Activated CD4-positive, alpha-beta T cell treated with anti-CD3 and anti-CD28 coated beads, Interleukin-2, amount 10 ng/mL, durations not matched to agents 7 days and 5 days (primary cell): ENCODE measurements at regions not wholly inside any gene's neighbourhood (a gene's known extent, or its start where the extent isn't known, plus 50 kb on each side); places are given as distances from the start of the nearest gene placed in this dataset.

Experiments
- CTCF ChIA-PET: fragments of 350-600 bp; sonication (Branson Sonifier 250); formaldehyde crosslinking; loops from one replicate; lab custom pipeline; 2021; ENCODE audit warnings: antibody characterized with exemption; lab: Charles Lee
- POLR2A ChIA-PET: fragments of 350-600 bp; sonication (Branson Sonifier 250); formaldehyde crosslinking; loops from one replicate; lab custom pipeline; 2021; ENCODE audit warnings: antibody characterized with exemption; lab: Charles Lee
- DNase-seq: peaks from one replicate; pipeline ENCODE4 v3.0.0-alpha.2; 2020
- H3K27ac Mint-ChIP-seq: one replicate; pipeline ENCODE4 v1.8.0; 2021; ENCODE audit warnings: mild to moderate bottlenecking, moderate library complexity, mixed read lengths
- H3K27me3 Mint-ChIP-seq: one replicate; pipeline ENCODE4 v1.8.0; 2021; ENCODE audit warnings: mixed read lengths
- H3K36me3 Mint-ChIP-seq: one replicate; pipeline ENCODE4 v1.8.0; 2021; ENCODE audit warnings: low read depth, mixed read lengths
- H3K4me1 Mint-ChIP-seq: one replicate; pipeline ENCODE4 v1.8.0; 2021; ENCODE audit warnings: mixed read lengths
- H3K4me3 Mint-ChIP-seq: one replicate; pipeline ENCODE4 v1.8.0; 2021; ENCODE audit warnings: mild to moderate bottlenecking, moderate library complexity, mixed read lengths
- H3K9me3 Mint-ChIP-seq: one replicate; pipeline ENCODE4 v1.8.0; 2021; ENCODE audit warnings: mixed read lengths

DNA sequence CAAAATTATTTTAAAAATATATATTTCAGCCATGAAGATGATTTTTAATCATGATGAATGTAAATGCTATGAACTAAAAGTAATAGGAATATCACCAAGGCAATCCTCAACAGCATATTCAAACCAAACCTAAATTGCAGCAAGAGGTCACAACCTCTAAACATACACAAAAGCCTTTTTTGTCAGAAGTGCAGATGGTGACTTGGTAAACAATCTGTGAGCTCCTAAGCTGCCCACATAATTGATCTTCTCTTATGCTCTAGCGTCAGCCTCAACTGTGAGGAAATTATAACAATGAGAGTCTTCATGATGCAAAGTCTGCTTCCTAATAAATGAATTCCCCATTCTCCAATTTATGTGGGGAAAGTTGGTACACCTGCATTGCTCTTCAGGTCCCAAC, 113.2 kb downstream of the TSN start:
- POLR2A ChIA-PET: no interaction called here
- H3K4me1 Mint-ChIP-seq: no peaks in the 10 kb centered on the region
- no peaks in the 10 kb centered on the region for H3K9me3 Mint-ChIP-seq
- DNase-seq: no peak
- H3K36me3 Mint-ChIP-seq: no peaks in the 10 kb centered on the region
- no peak overlapping the region for H3K27ac Mint-ChIP-seq
- CTCF ChIA-PET: no interaction called here
- H3K27me3 Mint-ChIP-seq: peaks cover 2% of the 10 kb centered on the region
- H3K4me3 Mint-ChIP-seq: no peak overlapping the region

DNA sequence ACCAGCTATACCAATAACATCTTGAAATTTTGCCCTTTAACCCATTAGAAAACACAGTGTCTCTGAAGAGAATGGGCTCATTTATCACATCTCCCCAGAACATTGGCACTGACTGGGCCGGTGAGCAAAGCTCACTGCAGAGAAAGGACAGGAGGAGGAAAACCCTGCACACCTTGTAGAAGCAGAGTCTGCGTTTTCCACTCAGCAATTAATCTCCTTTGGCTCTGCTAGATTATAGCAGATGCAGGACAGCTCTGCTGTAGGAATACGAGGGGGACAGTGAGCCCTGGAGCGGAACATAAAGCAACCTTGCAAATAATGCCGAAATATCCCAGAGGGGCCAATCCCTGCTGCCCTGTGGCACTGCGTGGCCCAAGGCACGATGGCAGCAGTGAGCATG, 113.9 kb downstream of the TSN start:
- no peaks in the 10 kb centered on the region for H3K4me1 Mint-ChIP-seq
- ChIA-PET POLR2A (no interaction called here), CTCF (no interaction called here)

DNA sequence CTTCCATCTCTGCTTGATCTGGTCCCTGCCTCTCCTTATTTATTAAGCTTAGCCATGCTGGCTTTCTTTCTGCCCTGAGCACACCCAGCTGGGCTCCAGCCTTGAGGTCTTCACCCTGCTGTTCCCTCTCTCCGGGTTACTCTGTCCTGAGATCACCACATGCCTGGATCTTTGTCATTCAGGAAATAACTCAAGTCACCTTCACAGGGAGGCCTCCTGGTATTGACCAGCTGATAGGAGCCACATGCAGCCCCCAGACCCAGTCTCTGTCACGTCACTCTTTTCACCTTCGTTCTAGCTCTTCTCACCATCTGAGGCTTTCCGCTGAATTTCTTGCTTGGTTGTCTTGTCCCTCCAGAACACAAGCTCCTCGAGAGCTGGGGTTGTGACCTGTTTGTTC, 114.4 kb downstream of the TSN start:
- Mint-ChIP-seq H3K27me3 (no peaks in the 10 kb centered on the region), H3K27ac (no peak overlapping the region), H3K9me3 (no peaks in the 10 kb centered on the region), H3K4me1 (no peaks in the 10 kb centered on the region), H3K4me3 (no peak overlapping the region), H3K36me3 (no peaks in the 10 kb centered on the region)
- ChIA-PET POLR2A (no interaction called here), CTCF (no interaction called here)
- no peak for DNase-seq

More for the DNA sequence above, 113.9 kb downstream of the TSN start:
- H3K27ac Mint-ChIP-seq: no peak overlapping the region
- no peak overlapping the region for H3K4me3 Mint-ChIP-seq
- no peaks in the 10 kb centered on the region for H3K9me3 Mint-ChIP-seq
- no peaks in the 10 kb centered on the region for H3K27me3 Mint-ChIP-seq
- H3K36me3 Mint-ChIP-seq: no peaks in the 10 kb centered on the region
- no peak for DNase-seq

DNA sequence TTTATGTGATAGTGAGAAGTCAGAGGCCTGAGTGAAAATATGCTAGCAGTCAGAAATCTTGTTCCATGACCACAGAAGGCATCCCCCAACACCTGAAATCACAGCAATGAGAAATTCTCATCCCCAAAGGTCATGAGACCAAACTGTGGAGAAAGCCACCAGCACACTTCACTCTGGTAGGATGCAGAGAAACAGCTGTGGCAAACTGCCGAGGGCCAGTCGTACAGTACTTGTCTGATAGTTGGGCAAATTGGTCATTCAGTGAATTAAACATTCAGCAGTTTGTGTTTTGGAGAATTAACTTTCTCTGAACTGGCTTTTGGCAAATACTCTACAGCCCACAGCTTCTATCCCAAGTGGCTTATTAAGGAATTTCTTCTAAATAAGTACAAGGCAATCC, 117.2 kb downstream of the TSN start:
- DNase-seq: no peak
- Mint-ChIP-seq H3K27ac (no peak overlapping the region), H3K36me3 (no peaks in the 10 kb centered on the region), H3K9me3 (no peaks in the 10 kb centered on the region), H3K4me1 (no peaks in the 10 kb centered on the region), H3K4me3 (no peak overlapping the region), H3K27me3 (peaks cover 2% of the 10 kb centered on the region)
- ChIA-PET POLR2A (no interaction called here), CTCF (no interaction called here)

DNA sequence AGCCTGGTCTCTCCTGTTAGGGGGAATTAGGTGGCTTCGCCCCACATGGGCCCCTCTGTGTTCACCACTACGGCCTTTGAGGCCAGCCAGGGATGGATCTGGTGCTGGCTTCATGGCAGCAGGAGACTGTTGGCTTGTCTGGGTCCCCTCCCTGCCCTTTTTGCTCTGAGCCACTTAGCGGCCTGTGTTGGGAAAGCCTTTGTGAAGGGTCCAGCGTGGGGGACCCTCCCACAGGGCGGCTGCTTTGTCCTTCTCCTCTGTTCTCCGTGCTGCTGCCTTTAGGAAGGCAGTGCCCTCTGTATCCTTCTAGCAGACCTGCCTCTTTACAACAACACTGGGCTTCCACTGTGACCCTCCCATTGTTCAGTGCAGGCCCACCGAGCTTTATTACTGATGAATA, 118.4 kb downstream of the TSN start:
- ChIA-PET POLR2A (no interaction called here), CTCF (no interaction called here)
- H3K27me3 Mint-ChIP-seq: peaks cover 2% of the 10 kb centered on the region
- no peak overlapping the region for H3K4me3 Mint-ChIP-seq
- no peak overlapping the region for H3K27ac Mint-ChIP-seq
- H3K36me3 Mint-ChIP-seq: no peaks in the 10 kb centered on the region
- no peak for DNase-seq
- no peaks in the 10 kb centered on the region for H3K4me1 Mint-ChIP-seq
- H3K9me3 Mint-ChIP-seq: no peaks in the 10 kb centered on the region

DNA sequence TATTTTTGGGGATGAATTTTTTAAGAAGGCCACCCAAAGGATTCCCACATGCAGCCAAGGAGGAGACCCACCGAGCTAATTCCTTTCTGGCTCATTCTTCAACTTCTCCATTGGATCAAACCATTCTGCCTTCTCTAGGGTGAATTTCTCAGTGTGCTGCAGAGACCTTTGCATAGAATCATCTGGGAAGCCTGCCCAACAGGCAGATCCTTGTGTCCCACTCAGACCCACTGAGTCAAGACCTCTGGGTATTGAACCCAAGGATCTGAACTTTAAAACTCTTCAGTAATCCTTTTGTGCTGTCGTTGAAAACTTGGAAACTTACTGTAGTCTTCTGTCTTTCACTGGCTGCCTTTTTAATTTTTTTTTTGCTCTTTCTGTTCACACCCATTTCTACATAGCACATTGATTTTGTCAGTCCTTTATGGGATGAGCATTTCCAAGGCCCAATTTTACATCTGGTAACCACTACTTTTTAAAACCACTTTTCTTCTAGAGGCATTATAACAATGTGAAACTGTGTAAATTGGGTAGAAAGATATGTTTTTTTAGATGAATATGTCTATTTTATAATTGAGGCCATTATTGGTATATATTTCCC, 120.2 kb downstream of the TSN start:
- ChIA-PET POLR2A (no interaction called here), CTCF (no interaction called here)
- Mint-ChIP-seq H3K4me3 (no peak overlapping the region), H3K9me3 (no peaks in the 10 kb centered on the region), H3K27me3 (peaks cover 2% of the 10 kb centered on the region), H3K27ac (no peak overlapping the region), H3K36me3 (no peaks in the 10 kb centered on the region), H3K4me1 (no peaks in the 10 kb centered on the region)
- DNase-seq: no peak

DNA sequence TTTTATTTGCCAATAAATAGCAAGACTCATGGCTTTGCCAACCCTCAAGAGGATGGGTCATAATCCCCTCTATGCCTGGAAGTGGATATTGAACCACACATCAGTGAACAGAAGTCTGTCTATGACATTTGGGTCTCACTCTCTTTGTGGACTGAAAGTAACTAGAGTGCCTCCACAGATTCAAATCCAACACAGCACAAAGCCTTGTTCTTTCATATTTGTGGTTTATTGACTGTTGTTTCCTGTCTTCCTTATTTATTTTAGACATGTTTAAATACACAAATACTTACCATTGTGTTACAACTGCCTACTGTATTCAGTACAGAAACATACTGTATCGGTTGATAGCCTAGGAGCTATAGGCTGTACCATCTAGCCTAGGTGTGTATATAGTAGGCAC, 121.9 kb downstream of the TSN start:
- POLR2A ChIA-PET: no interaction called here
- Mint-ChIP-seq H3K4me3 (no peak overlapping the region), H3K4me1 (no peaks in the 10 kb centered on the region), H3K27me3 (peaks cover 2% of the 10 kb centered on the region), H3K36me3 (no peaks in the 10 kb centered on the region), H3K27ac (no peak overlapping the region), H3K9me3 (no peaks in the 10 kb centered on the region)
- CTCF ChIA-PET: no interaction called here
- no peak for DNase-seq

DNA sequence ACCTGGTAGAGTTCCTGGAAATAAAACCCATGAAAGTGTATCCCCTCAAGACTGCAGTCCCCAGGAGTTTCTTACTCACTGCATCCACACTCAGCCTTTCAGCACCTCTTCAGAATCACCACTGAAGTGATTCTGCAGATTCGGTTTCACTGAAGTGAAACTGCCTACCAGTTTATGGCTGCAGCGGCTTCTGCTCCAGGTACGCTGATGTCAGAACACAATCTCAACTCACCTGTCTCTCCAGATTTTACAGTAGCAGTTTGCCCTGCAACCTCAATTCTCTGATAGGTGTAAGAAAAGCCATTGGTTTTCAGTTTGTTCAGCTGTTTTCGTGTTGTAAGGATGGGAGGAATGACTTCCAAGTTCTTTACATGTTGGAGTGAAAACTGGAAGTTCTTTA, 124.8 kb downstream of the TSN start:
- no peak for DNase-seq
- no peaks in the 10 kb centered on the region for H3K36me3 Mint-ChIP-seq
- peaks cover 4% of the 10 kb centered on the region for H3K27me3 Mint-ChIP-seq
- no peaks in the 10 kb centered on the region for H3K9me3 Mint-ChIP-seq
- POLR2A ChIA-PET: no interaction called here
- H3K4me3 Mint-ChIP-seq: no peak overlapping the region
- H3K4me1 Mint-ChIP-seq: no peaks in the 10 kb centered on the region
- no peak overlapping the region for H3K27ac Mint-ChIP-seq
- CTCF ChIA-PET: no interaction called here

DNA sequence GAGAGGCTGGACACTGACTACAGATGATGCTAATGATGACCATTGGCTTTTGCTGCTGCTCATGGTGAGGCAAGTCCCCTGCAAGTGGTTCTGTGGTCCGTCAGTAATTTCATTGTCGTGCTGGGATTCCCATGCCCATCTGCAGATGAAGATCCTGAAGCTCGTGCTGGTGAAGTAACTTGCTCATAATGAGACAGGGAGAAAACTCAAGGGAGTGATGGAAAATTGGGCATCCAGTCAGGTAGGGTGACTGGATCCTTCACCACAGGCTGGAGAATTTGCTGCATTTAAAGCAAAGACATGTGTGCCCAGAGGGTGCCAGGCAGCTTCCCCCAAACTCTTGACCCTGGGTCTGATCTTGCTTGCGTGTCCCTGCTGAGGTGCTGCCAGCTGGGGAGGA, 125.6 kb downstream of the TSN start:
- H3K36me3 Mint-ChIP-seq: no peaks in the 10 kb centered on the region
- CTCF ChIA-PET: no interaction called here

DNA sequence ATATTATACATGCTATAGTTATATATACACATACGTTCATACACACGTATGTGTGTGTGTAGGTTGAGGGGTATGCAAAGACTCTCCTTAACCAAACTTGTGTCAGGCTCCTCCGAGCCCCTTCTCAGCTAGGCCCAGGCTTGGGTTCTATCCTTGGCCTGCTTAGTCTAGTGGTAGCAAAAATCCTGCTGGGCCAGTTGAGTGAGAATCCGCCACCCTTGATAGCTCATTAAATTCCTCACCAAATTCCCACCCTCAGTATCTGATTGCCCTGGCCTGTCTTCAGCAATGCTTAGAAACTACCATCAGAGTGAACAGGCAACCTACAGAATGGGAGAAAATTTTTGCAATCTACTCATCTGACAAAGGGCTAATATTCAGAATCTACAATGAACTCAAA, 126.5 kb downstream of the TSN start:
- no peaks in the 10 kb centered on the region for H3K36me3 Mint-ChIP-seq
- ChIA-PET CTCF (no interaction called here), POLR2A (no interaction called here)
- no peaks in the 10 kb centered on the region for H3K9me3 Mint-ChIP-seq
- peaks cover 3% of the 10 kb centered on the region for H3K27me3 Mint-ChIP-seq
- no peak for DNase-seq
- no peak overlapping the region for H3K4me3 Mint-ChIP-seq
- no peak overlapping the region for H3K27ac Mint-ChIP-seq
- no peaks in the 10 kb centered on the region for H3K4me1 Mint-ChIP-seq

More for the DNA sequence above, 125.6 kb downstream of the TSN start:
- no peak for DNase-seq
- peaks cover 3% of the 10 kb centered on the region for H3K27me3 Mint-ChIP-seq
- no peaks in the 10 kb centered on the region for H3K4me1 Mint-ChIP-seq
- no peak overlapping the region for H3K27ac Mint-ChIP-seq
- POLR2A ChIA-PET: no interaction called here
- no peak overlapping the region for H3K4me3 Mint-ChIP-seq
- no peaks in the 10 kb centered on the region for H3K9me3 Mint-ChIP-seq

DNA sequence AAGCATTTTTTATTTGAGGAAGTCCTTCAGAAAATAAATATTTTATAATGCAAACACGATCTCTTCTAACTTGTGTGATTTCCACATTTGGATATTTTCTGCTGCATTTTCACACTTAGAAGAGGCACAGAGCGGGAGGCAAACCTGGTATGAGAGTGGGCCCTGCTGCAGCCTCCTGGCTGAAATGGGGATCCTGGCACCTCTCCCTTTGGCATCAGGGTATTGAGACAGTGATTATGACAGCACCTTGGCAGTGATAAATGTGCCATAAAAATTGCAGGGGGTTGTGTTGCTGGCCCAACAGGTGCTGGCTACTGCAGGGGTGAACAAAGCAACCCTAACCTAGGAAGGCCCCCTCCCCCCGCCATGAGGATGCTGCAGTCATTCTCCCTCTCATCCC, 128.6 kb downstream of the TSN start:
- H3K4me1 Mint-ChIP-seq: no peaks in the 10 kb centered on the region
- DNase-seq: no peak
- ChIA-PET POLR2A (no interaction called here), CTCF (no interaction called here)
- no peak overlapping the region for H3K4me3 Mint-ChIP-seq
- H3K27ac Mint-ChIP-seq: no peak overlapping the region
- H3K36me3 Mint-ChIP-seq: no peaks in the 10 kb centered on the region
- H3K27me3 Mint-ChIP-seq: peaks cover 3% of the 10 kb centered on the region
- no peaks in the 10 kb centered on the region for H3K9me3 Mint-ChIP-seq

DNA sequence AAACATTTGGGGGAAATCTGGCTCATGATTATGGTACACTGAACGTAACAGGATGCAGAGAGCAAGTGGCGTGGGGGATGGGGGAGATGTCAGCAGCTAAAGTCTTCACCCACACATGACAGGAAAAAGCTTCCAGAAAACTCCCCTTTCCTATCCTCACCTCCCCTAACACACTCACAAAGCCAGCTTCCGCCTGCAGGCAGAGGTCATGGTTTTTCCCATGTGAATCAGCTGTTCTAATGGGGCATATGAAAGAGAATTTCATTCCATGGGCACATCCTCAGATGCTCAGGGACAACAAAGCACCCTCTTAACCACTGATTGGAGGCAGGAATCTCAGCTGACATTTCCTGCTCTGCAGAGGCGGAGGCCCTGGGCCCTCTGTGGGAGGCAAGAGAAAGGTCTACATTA, 129.1 kb downstream of the TSN start:
- H3K27me3 Mint-ChIP-seq: peaks cover 3% of the 10 kb centered on the region
- H3K27ac Mint-ChIP-seq: no peak overlapping the region
- ChIA-PET POLR2A (no interaction called here), CTCF (no interaction called here)
- no peaks in the 10 kb centered on the region for H3K4me1 Mint-ChIP-seq
- H3K4me3 Mint-ChIP-seq: no peak overlapping the region
- H3K36me3 Mint-ChIP-seq: no peaks in the 10 kb centered on the region
- no peak for DNase-seq
- no peaks in the 10 kb centered on the region for H3K9me3 Mint-ChIP-seq

DNA sequence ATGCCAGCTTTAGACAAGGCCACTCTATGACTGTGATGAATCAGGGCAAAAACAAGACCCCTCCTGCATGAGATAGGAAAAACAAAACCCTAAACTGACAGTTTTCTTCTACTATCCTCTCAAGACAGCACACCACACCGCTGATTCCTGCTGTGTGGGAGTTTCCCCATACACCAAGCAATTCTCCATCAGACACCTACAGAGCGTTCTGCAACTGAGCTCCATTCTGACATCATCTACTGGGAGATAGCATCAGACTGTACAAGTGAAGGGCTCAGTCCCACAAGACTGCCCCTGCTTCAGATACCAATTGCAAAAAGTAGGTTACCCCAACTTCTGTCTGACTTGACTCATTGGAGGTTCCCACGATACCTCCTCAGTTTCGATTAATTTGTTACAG, 130.6 kb downstream of the TSN start:
- no peak for DNase-seq
- Mint-ChIP-seq H3K27me3 (peaks cover 3% of the 10 kb centered on the region), H3K27ac (no peak overlapping the region), H3K4me3 (no peak overlapping the region), H3K9me3 (no peaks in the 10 kb centered on the region), H3K36me3 (no peaks in the 10 kb centered on the region), H3K4me1 (no peaks in the 10 kb centered on the region)
- ChIA-PET POLR2A (no interaction called here), CTCF (no interaction called here)

DNA sequence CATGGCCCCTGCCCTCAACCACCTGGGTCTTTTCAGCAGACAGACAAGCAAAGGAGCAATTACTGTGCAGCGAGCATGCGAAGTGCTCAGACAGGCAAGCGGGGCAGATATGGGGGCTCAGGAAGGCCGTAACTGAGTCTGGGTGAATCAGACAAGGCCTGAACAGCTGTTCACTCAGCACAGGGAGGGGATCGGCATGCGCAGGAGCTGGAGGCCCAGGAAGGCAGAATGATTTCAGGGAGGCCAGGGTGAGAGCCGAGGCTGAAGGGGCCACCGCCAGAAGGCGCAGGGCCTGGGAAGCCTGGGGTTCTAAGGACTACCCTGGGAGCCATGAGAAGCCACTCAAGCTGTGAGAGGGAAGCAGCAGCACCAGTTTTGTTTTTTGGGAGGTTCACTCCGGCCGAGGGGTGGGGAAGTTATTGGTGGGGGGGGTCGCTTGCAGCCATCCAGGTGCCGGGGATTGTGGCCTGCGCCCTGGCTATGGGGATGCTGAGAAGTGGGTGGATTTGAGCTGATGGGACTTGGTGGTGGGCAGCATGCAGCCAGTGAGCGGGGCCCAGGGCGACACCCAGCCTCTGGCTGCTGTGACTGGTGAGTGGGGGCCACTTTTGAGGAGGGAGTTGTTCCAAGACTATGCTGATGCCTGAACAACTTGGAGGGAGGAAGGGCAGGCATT, 132.2 kb downstream of the TSN start:
- Mint-ChIP-seq H3K4me1 (no peaks in the 10 kb centered on the region), H3K27ac (no peak overlapping the region), H3K27me3 (peaks cover 3% of the 10 kb centered on the region), H3K36me3 (no peaks in the 10 kb centered on the region), H3K4me3 (no peak overlapping the region), H3K9me3 (no peaks in the 10 kb centered on the region)
- POLR2A ChIA-PET: no interaction called here
- CTCF ChIA-PET: interaction anchor here (1.0 kb wide), 1 partner anchor 8 kb away, joined by 3 read pairs; no protein-coding TSS in a partner anchor
- DNase-seq: no peak
